GM12865 (cell line): ENCODE measurements at regions not wholly inside any gene's neighbourhood (a gene's known extent, or its start where the extent isn't known, plus 50 kb on each side); places are given as distances from the start of the nearest gene placed in this dataset.
"Not testable (repeated sequence)": the region's sequence is repeated elsewhere in the genome, so short reads cannot be mapped to it uniquely, and the experiment has no call there.

ENCODE experiments used
- DNase-seq: peaks from one replicate; pipeline ENCODE4 v3.0.0; 2010; ENCODE audit warnings: low read depth
- H3K4me3 ChIP-seq: 2 replicates; pipeline ENCODE4 v1.5.1; 2011; ENCODE audit warnings: mild to moderate bottlenecking, low read depth, low read length, control low read depth
- TF ChIP-seq, protein P1 (sequence below): IDR thresholded peaks from 2 replicates; pipeline ENCODE4 v1.5.1; 2011; ENCODE audit warnings: low read length, control low read depth, low read depth, inconsistent platforms; ENCODE audit not compliant: insufficient read depth; ENCODE audit errors: missing control alignments

DNA sequence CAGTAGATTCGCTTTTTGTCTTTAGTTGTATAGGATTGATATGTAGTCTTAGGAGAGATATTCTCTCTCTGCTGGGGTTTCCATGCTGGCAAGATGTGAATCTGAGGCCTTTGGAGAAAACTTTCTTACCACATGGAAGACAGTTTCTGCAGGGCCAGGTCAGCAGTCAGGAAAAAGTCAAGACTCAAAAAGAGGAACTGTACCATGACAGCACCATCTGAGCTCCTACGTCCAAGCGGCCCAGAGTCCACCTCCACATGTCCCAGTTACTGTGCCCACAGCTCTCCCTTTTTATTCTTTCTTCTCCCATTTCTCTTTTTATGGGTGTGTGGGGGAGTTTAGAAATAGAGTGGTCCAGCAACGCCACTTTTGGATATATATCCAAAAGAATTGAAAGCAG lies 172.0 kb downstream of the MTHFS start:
- no peak for DNase-seq
- TF ChIP-seq, protein P1, sequence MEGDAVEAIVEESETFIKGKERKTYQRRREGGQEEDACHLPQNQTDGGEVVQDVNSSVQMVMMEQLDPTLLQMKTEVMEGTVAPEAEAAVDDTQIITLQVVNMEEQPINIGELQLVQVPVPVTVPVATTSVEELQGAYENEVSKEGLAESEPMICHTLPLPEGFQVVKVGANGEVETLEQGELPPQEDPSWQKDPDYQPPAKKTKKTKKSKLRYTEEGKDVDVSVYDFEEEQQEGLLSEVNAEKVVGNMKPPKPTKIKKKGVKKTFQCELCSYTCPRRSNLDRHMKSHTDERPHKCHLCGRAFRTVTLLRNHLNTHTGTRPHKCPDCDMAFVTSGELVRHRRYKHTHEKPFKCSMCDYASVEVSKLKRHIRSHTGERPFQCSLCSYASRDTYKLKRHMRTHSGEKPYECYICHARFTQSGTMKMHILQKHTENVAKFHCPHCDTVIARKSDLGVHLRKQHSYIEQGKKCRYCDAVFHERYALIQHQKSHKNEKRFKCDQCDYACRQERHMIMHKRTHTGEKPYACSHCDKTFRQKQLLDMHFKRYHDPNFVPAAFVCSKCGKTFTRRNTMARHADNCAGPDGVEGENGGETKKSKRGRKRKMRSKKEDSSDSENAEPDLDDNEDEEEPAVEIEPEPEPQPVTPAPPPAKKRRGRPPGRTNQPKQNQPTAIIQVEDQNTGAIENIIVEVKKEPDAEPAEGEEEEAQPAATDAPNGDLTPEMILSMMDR, result no peak
- no peak overlapping the region for H3K4me3 ChIP-seq

DNA sequence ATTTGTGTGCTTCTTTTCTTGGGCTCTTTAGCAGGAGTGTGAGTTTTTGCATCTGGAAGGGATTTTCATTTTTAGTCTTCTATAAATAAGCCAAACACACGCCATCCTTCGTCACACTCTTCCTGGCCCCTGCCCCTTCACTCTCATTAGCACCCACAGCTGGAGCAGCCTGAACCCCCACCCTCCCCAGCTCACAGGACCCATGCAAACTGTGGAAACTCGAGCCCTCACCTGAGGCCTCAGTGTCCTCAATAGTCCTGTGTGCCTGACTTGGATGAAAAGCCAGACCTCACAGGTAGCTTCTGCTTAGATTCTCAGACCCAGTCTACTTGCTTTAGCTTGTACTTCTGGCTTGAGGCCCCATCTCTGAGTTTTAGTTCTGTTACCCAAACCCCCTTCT lies 167.9 kb downstream of the MTHFS start:
- TF ChIP-seq, protein P1, result no peak
- DNase-seq, result no peak
- no peak overlapping the region for H3K4me3 ChIP-seq

DNA sequence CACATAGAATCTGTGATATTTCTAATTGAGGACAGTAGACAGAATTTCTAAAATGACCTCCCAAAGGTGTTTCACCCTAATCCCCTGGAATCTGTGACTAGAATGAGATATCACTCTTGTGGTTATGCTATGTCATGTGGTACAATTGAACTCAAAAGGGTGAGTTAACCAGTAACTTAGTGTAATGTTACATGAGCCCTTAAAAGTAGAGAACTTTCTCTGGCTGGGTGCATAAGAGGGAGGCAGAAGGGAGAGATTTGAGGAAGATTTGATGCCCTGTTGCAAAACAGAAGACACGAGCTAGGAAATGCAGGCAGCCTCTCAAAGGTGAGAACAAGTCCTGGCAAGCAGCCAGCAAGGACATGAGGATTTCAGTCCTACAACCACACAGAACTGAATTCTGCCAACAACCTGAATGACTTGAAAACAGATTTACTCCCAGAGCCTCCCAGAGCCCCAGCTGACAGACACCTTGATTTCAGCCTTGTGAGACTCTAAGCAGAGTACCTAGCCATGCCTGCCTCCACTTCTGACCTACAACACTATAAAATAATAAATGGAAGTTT lies 160.3 kb downstream of the MTHFS start:
- TF ChIP-seq, protein P1, result no peak
- no peak overlapping the region for H3K4me3 ChIP-seq
- no peak for DNase-seq

DNA sequence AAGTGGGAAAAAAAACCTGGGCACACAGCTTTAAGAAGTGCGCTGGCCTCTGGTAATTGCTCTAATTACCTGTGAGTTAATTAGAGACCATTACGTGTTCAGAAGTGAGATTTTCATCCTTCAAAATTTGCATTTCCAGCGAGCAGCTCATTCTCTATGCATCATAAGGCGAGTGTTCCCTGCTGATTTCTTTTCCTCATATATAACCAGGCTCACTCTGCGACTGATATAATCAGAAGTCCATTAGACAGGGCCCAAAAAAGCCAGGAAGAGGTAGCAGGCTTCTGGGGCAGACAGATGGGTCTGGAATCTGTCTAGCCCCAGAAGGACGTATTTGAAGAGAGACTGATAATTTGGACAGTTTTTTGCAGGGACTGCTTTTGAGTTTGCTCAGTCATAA lies 158.7 kb downstream of the MTHFS start:
- DNase-seq, result no peak
- TF ChIP-seq, protein P1, result no peak
- H3K4me3 ChIP-seq, result no peak overlapping the region

DNA sequence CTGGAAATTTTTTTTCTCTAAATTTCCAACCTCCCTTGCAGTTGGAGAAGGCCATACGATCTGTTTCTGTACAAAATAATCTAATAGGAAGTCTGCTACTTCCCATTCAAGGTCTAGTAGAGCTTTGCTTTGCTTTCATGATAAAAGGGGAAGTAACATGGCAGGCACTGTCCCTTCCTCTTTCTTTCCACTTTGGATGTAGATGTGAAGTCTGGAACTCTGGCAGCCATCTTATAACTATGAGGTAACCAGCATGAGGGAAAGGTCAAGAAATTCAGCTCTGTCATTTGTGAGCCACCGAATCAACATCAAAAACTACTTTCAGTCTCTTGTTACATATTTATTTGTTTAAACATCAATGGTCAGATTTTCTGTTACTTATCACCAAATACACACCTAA lies 156.3 kb downstream of the MTHFS start:
- DNase-seq, result no peak
- TF ChIP-seq, protein P1, result no peak

DNA sequence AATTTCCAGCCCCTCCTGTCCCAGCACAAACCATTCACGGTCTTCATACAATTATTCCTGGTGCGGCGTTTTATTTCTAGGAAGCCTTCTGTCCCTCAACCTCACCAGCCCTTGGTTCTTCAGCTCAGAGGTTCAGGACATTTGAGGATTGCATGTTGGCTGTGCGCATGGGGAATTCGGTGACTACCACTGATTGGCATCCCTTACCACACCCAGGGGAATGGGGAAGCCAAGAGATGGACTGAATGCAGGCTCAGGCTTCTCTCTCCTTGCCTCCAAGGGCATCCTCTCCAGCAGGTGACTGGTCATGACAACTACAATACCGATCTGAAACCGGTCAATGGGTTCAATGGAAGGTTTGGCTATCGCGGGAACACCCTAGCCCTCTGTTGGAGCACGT lies 153.8 kb downstream of the MTHFS start:
- DNase-seq, result no peak
- TF ChIP-seq, protein P1, result no peak
- no peak overlapping the region for H3K4me3 ChIP-seq

More for the DNA sequence above, 156.3 kb downstream of the MTHFS start:
- no peak overlapping the region for H3K4me3 ChIP-seq

DNA sequence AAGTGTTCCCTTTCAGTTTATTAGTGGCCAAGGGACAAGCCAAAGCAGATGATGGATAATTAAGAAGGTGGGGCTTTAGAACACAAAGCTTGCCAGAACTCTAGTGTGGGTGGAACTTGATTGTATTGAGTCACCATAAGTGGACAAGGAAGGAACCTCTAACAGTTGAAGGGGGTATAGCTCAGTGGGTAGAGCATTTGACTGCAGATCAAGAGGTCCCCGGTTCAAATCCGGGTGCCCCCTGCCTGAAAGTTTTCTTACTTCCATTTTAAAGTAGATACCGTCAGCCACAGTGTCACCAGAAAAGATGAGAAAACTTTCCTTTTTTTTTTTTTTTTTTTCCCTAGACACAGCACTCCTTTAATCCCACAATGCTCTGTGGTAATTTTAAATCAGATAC lies 152.3 kb downstream of the MTHFS start:
- DNase-seq, result peak; percentile 25

More for the DNA sequence above, 152.3 kb downstream of the MTHFS start:
- not testable (repeated sequence) for H3K4me3 ChIP-seq
